Upper lobe of right lung (tissue), 1 donor: ENCODE measurements at regions not wholly inside any gene's neighbourhood (a gene's known extent, or its start where the extent isn't known, plus 50 kb on each side); places are given as distances from the start of the nearest gene placed in this dataset.

Experiments used
- ATAC-seq: fragments of 200-7000 bp; cut with Tn5 transposase; one replicate; pipeline ENCODE4 v1.9.1; 2020; ENCODE audit warnings: mild to moderate bottlenecking, moderate library complexity
- DNase-seq: peaks from one replicate; pipeline ENCODE4 v3.0.0-alpha.2; 2020
- H3K27ac ChIP-seq: fragments of 200-600 bp; one replicate; pipeline ENCODE4 v1.8.0; 2022
- H3K27me3 ChIP-seq: fragments of 200-600 bp; one replicate; pipeline ENCODE4 v1.8.0; 2022; ENCODE audit warnings: mild to moderate bottlenecking
- H3K36me3 ChIP-seq: fragments of 200-600 bp; one replicate; pipeline ENCODE4 v1.8.0; 2022
- H3K4me1 ChIP-seq: fragments of 200-600 bp; one replicate; pipeline ENCODE4 v1.8.0; 2022
- H3K4me3 ChIP-seq: fragments of 200-600 bp; one replicate; pipeline ENCODE4 v1.8.0; 2022; ENCODE audit warnings: mild to moderate bottlenecking
- H3K9me3 ChIP-seq: fragments of 200-600 bp; one replicate; pipeline ENCODE4 v1.8.0; 2022
- CTCF ChIP-seq: fragments of 200-600 bp; IDR thresholded peaks from one replicate; pipeline ENCODE4 v1.8.0; 2022; ENCODE audit warnings: antibody characterized with exemption
- intact Hi-C: fragments of 100-400 bp; cut with DNase I; formaldehyde crosslinking; loops from one replicate; pipeline ENCODE4 v1.11.0; 2022
- donor health status: DM: no; HTN: yes; CAD: no; lungs with severe emphysema.

GRCh38 chr5:87099291-87099839, 168.3 kb upstream of the RASA1 start:
- TF ChIP-seq CTCF, result no peak
- Histone ChIP-seq H3K9me3 (no peaks in the 10 kb centered on the region), H3K4me3 (no peak overlapping the region), H3K27ac (no peak overlapping the region), H3K4me1 (no peaks in the 10 kb centered on the region), H3K27me3 (no peaks in the 10 kb centered on the region), H3K36me3 (no peaks in the 10 kb centered on the region)
- ATAC-seq, result no peak
- intact Hi-C loops, result no loop called here
- no peak for DNase-seq

GRCh38 chr5:87099968-87100367, 167.7 kb upstream of the RASA1 start:
- H3K4me1 ChIP-seq, result no peaks in the 10 kb centered on the region

GRCh38 chr5:87101321-87101720, 166.4 kb upstream of the RASA1 start:
- intact Hi-C loops, result no loop called here
- no peak for ATAC-seq

More at GRCh38 chr5:87099968-87100367, 167.7 kb upstream of the RASA1 start:
- Histone ChIP-seq H3K4me3 (no peak overlapping the region), H3K27me3 (no peaks in the 10 kb centered on the region), H3K9me3 (no peaks in the 10 kb centered on the region), H3K36me3 (no peaks in the 10 kb centered on the region), H3K27ac (no peak overlapping the region)
- no peak for ATAC-seq
- intact Hi-C loops, result no loop called here
- DNase-seq, result no peak
- TF ChIP-seq CTCF, result no peak

DNA sequence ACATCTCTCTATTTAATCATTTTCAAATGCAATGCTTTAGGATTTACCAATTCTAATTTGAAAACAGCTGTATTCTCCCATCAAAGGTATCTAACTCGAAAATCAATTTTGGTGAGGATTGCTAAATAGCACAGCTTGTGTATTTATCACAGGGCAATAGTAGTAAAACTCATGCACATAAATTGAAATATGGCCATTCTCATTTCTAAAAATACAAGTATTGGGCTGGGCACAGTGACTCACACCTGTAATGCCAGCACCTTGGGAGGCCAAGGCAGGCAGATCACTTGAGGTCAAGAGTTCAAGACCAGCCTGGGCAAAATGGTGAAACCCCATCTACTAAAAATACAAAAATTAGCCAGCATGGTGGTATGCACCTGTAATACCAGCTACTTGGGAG, 164.8 kb upstream of the RASA1 start:
- H3K27me3 ChIP-seq, result no peaks in the 10 kb centered on the region
- intact Hi-C loops, result no loop called here
- H3K27ac ChIP-seq, result no peak overlapping the region
- no peaks in the 10 kb centered on the region for H3K9me3 ChIP-seq
- ATAC-seq, result no peak
- no peak for DNase-seq
- H3K36me3 ChIP-seq, result no peaks in the 10 kb centered on the region
- H3K4me1 ChIP-seq, result no peaks in the 10 kb centered on the region
- no peak for TF ChIP-seq CTCF
- H3K4me3 ChIP-seq, result no peak overlapping the region

More at GRCh38 chr5:87101321-87101720, 166.4 kb upstream of the RASA1 start:
- no peaks in the 10 kb centered on the region for H3K4me1 ChIP-seq
- no peak overlapping the region for H3K4me3 ChIP-seq
- DNase-seq, result no peak
- H3K36me3 ChIP-seq, result no peaks in the 10 kb centered on the region
- H3K27ac ChIP-seq, result no peak overlapping the region
- no peaks in the 10 kb centered on the region for H3K27me3 ChIP-seq
- no peaks in the 10 kb centered on the region for H3K9me3 ChIP-seq
- TF ChIP-seq CTCF, result no peak

- Histone ChIP-seq H3K4me3 (no peak overlapping the region), H3K27ac (no peak overlapping the region), H3K27me3 (no peaks in the 10 kb centered on the region), H3K4me1 (no peaks in the 10 kb centered on the region), H3K9me3 (no peaks in the 10 kb centered on the region), H3K36me3 (no peaks in the 10 kb centered on the region)
- DNase-seq (no peak), ATAC-seq (no peak)
- no peak for TF ChIP-seq CTCF
- intact Hi-C loops, result no loop called here
Measured at GRCh38 chr5:87103616-87104287, 163.9 kb upstream of the RASA1 start.

DNA sequence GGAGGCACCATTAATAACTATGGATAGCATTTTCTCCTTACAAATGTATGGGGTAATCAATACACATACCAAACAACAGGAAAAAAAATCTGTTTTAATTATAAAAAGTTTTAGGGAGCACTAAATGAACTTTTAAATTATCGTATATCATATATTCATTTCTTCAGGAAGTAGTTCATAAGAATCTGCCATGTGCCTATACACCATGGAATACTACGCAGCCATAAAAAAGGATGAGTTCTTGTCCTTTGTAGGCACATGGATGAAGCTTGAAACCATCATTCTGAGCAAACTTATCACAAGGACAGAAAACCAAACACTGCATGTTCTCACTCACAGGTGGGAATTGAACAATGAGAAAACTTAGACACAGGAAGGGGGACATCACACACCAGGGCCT, 162.1 kb upstream of the RASA1 start:
- intact Hi-C loops, result no loop called here
- H3K4me1 ChIP-seq, result no peaks in the 10 kb centered on the region
- no peaks in the 10 kb centered on the region for H3K9me3 ChIP-seq
- DNase-seq (no peak), ATAC-seq (no peak)
- H3K27me3 ChIP-seq, result no peaks in the 10 kb centered on the region
- H3K36me3 ChIP-seq, result no peaks in the 10 kb centered on the region
- H3K27ac ChIP-seq, result no peak overlapping the region
- no peak for TF ChIP-seq CTCF
- H3K4me3 ChIP-seq, result no peak overlapping the region
